ENCODE measurements at regions not wholly inside any gene's neighbourhood (a gene's known extent, or its start where the extent isn't known, plus 50 kb on each side); places are given as distances from the start of the nearest gene placed in this dataset.

DNA sequence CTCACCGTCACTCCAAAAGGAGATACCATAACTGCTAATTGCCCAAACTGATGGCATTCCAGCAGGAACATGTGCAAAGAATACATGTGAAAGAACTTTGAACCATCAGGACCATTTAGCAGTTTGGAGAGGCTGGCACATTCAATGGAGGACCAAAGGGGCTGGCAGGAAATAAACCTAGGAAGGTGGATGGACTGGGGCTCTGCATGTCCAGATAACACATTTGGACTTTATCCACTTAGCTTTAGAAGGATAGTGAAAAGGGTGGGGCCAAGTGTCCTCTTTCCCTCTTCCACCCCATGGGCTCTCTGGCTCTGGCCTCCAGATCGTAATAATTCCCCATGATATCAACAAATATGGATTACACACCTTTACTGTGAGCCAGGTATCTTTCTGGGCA is 58.8 kb upstream of the CALM2 start:
- Histone ChIP-seq H3K9ac (ENCODE audit: low read depth in 1 of 2, low read length in 2 of 2) (no peak overlapping the region), H3K9me3 (ENCODE audit: control insufficient read depth in 4 of 4, low read length in 3 of 4) (no peaks in the 10 kb centered on the region), H3K27ac (ENCODE audit: low read depth in 1 of 2, low read length in 2 of 2) (no peak overlapping the region), H3K36me3 (ENCODE audit: control insufficient read depth in 4 of 4, insufficient read depth in 3 of 4, low read depth in 1 of 4, low read length in 3 of 4) (no peaks in the 10 kb centered on the region), H3K4me1 (ENCODE audit: control insufficient read depth in 4 of 4, insufficient read depth in 4 of 4, low read length in 3 of 4) (peaks cover 0 to 5% (median 0%) of the 10 kb centered on the region in 4 donors), H3K4me3 (ENCODE audit: low read depth in 1 of 3, low read length in 3 of 3) (no peak overlapping the region), H3K27me3 (ENCODE audit: control insufficient read depth in 4 of 4, insufficient read depth in 4 of 4, low read length in 3 of 4) (no peaks in the 10 kb centered on the region)
- DNase-seq (ENCODE audit: low spot score), result no peak
- TF ChIP-seq HNF4A (conservative IDR thresholded peaks at IDR 0.05), result no peak
- no peak for TF ChIP-seq EGR1 (IDR thresholded peaks at IDR 0.05; ENCODE audit: low read depth in 2 of 2)
- no peak for TF ChIP-seq RXRA (IDR thresholded peaks at IDR 0.05)
- no peak for TF ChIP-seq TAF1 (conservative IDR thresholded peaks at IDR 0.05)
- TF ChIP-seq, protein P1, sequence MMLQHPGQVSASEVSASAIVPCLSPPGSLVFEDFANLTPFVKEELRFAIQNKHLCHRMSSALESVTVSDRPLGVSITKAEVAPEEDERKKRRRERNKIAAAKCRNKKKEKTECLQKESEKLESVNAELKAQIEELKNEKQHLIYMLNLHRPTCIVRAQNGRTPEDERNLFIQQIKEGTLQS (IDR thresholded peaks at IDR 0.05), result no peak
- TF ChIP-seq YY1 (IDR thresholded peaks at IDR 0.05), result no peak
- TF ChIP-seq, protein P2, sequence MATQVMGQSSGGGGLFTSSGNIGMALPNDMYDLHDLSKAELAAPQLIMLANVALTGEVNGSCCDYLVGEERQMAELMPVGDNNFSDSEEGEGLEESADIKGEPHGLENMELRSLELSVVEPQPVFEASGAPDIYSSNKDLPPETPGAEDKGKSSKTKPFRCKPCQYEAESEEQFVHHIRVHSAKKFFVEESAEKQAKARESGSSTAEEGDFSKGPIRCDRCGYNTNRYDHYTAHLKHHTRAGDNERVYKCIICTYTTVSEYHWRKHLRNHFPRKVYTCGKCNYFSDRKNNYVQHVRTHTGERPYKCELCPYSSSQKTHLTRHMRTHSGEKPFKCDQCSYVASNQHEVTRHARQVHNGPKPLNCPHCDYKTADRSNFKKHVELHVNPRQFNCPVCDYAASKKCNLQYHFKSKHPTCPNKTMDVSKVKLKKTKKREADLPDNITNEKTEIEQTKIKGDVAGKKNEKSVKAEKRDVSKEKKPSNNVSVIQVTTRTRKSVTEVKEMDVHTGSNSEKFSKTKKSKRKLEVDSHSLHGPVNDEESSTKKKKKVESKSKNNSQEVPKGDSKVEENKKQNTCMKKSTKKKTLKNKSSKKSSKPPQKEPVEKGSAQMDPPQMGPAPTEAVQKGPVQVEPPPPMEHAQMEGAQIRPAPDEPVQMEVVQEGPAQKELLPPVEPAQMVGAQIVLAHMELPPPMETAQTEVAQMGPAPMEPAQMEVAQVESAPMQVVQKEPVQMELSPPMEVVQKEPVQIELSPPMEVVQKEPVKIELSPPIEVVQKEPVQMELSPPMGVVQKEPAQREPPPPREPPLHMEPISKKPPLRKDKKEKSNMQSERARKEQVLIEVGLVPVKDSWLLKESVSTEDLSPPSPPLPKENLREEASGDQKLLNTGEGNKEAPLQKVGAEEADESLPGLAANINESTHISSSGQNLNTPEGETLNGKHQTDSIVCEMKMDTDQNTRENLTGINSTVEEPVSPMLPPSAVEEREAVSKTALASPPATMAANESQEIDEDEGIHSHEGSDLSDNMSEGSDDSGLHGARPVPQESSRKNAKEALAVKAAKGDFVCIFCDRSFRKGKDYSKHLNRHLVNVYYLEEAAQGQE (IDR thresholded peaks at IDR 0.05), result no peak
- TF ChIP-seq HNF4G (IDR thresholded peaks at IDR 0.05), result no peak
- WGBS, result 91% methylated on average over 2 of the region's 2 CpGs

DNA sequence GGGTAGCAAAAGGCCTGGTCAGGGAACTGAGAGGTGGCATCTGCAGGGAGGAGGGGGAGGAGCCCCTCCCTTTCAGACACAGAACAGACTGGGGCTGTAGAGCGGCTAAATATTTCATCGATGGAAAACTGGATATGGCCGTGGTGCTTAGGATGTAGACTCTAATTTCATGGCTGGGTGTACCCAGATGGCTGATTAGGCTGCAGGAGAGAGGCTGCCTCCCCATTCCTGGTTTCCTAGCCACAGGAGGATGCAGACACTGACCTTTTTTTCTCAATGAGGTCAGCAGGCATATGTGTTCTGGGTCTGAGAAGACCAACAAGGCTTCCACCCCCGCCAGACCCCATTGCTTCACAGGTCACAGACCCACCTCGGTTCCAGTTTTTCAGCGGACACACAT is 58.1 kb upstream of the CALM2 start:
- Histone ChIP-seq H3K9ac (ENCODE audit: low read depth in 1 of 2, low read length in 2 of 2) (no peak overlapping the region), H3K36me3 (ENCODE audit: control insufficient read depth in 4 of 4, insufficient read depth in 3 of 4, low read depth in 1 of 4, low read length in 3 of 4) (no peaks in the 10 kb centered on the region), H3K27ac (ENCODE audit: low read depth in 1 of 2, low read length in 2 of 2) (no peak overlapping the region), H3K27me3 (ENCODE audit: control insufficient read depth in 4 of 4, insufficient read depth in 4 of 4, low read length in 3 of 4) (no peaks in the 10 kb centered on the region), H3K9me3 (ENCODE audit: control insufficient read depth in 4 of 4, low read length in 3 of 4) (no peaks in the 10 kb centered on the region), H3K4me3 (ENCODE audit: low read depth in 1 of 3, low read length in 3 of 3) (no peak overlapping the region), H3K4me1 (ENCODE audit: control insufficient read depth in 4 of 4, insufficient read depth in 4 of 4, low read length in 3 of 4) (peaks cover 0 to 5% (median 0%) of the 10 kb centered on the region in 4 donors)
- 96% methylated on average over 6 of the region's 6 CpGs for WGBS
- no peak for DNase-seq (ENCODE audit: low spot score)
- TF ChIP-seq JUND (IDR thresholded peaks at IDR 0.05) (no peak), FOXA1 (IDR thresholded peaks at IDR 0.05) (no peak)

DNA sequence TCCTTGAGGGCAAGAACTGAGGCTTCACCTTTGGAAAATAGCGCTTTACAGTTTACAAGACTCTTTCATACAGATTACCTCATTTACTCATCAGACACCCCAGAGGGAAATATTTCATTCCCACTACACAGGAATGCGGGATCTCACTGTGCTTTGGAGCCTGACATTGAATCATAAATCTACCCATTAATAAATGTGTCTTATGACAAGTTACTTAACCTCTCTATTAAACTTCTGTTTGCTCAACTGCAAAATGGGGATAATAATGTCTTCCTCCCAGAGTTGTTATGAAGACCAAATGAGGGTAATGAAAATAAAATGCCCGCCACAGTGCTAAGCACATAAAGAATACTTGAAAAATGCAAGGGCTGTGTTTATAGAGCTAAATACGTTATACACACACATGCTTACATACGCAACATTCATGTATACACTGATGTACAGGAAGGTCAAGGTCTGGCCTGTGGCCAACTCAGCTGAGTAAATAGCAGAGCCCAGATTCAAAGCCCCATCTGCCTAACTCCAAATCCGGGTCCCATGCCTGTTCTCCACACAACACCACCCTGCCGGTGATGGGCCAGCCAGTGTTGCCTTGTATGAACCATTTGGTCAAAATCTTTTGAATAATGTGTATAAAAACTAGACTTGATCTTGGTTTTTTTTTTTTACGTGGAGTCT is 56.6 kb upstream of the CALM2 start:
- Histone ChIP-seq H3K27me3 (ENCODE audit: control insufficient read depth in 4 of 4, insufficient read depth in 4 of 4, low read length in 3 of 4) (no peaks in the 10 kb centered on the region), H3K9me3 (ENCODE audit: control insufficient read depth in 4 of 4, low read length in 3 of 4) (no peaks in the 10 kb centered on the region), H3K27ac (ENCODE audit: low read depth in 1 of 2, low read length in 2 of 2) (no peak overlapping the region), H3K9ac (ENCODE audit: low read depth in 1 of 2, low read length in 2 of 2) (no peak overlapping the region), H3K36me3 (ENCODE audit: control insufficient read depth in 4 of 4, insufficient read depth in 3 of 4, low read depth in 1 of 4, low read length in 3 of 4) (no peaks in the 10 kb centered on the region), H3K4me3 (ENCODE audit: low read depth in 1 of 3, low read length in 3 of 3) (no peak overlapping the region), H3K4me1 (ENCODE audit: control insufficient read depth in 4 of 4, insufficient read depth in 4 of 4, low read length in 3 of 4) (peaks cover 0 to 5% (median 0%) of the 10 kb centered on the region in 4 donors)
- WGBS, result 91% methylated on average over 8 of the region's 8 CpGs
- no peak for DNase-seq (ENCODE audit: low spot score)
- TF ChIP-seq, protein P3, sequence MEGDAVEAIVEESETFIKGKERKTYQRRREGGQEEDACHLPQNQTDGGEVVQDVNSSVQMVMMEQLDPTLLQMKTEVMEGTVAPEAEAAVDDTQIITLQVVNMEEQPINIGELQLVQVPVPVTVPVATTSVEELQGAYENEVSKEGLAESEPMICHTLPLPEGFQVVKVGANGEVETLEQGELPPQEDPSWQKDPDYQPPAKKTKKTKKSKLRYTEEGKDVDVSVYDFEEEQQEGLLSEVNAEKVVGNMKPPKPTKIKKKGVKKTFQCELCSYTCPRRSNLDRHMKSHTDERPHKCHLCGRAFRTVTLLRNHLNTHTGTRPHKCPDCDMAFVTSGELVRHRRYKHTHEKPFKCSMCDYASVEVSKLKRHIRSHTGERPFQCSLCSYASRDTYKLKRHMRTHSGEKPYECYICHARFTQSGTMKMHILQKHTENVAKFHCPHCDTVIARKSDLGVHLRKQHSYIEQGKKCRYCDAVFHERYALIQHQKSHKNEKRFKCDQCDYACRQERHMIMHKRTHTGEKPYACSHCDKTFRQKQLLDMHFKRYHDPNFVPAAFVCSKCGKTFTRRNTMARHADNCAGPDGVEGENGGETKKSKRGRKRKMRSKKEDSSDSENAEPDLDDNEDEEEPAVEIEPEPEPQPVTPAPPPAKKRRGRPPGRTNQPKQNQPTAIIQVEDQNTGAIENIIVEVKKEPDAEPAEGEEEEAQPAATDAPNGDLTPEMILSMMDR (IDR thresholded peaks at IDR 0.05; ENCODE audit: low read depth, low read length, missing input control), result no peak
- TF ChIP-seq NR2F2 (IDR thresholded peaks at IDR 0.05) (no peak), RAD21 (IDR thresholded peaks at IDR 0.05) (no peak), RXRA (IDR thresholded peaks at IDR 0.05) (no peak), HNF4A (conservative IDR thresholded peaks at IDR 0.05) (no peak), GABPA (IDR thresholded peaks at IDR 0.05 in 1 of 2, conservative IDR thresholded peaks at IDR 0.05 in 1 of 2) (no peak), FOXA1 (IDR thresholded peaks at IDR 0.05) (no peak), TAF1 (conservative IDR thresholded peaks at IDR 0.05) (no peak), JUND (IDR thresholded peaks at IDR 0.05) (no peak)
- TF ChIP-seq, protein P1 (IDR thresholded peaks at IDR 0.05), result no peak
- TF ChIP-seq, protein P4, sequence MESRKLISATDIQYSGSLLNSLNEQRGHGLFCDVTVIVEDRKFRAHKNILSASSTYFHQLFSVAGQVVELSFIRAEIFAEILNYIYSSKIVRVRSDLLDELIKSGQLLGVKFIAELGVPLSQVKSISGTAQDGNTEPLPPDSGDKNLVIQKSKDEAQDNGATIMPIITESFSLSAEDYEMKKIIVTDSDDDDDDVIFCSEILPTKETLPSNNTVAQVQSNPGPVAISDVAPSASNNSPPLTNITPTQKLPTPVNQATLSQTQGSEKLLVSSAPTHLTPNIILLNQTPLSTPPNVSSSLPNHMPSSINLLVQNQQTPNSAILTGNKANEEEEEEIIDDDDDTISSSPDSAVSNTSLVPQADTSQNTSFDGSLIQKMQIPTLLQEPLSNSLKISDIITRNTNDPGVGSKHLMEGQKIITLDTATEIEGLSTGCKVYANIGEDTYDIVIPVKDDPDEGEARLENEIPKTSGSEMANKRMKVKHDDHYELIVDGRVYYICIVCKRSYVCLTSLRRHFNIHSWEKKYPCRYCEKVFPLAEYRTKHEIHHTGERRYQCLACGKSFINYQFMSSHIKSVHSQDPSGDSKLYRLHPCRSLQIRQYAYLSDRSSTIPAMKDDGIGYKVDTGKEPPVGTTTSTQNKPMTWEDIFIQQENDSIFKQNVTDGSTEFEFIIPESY (IDR thresholded peaks at IDR 0.05), result no peak
- TF ChIP-seq, protein P2 (IDR thresholded peaks at IDR 0.05), result no peak
